SK-N-SH (cell line): ENCODE measurements at regions not wholly inside any gene's neighbourhood (a gene's known extent, or its start where the extent isn't known, plus 50 kb on each side); places are given as distances from the start of the nearest gene placed in this dataset.

Experiments used
- CTCF ChIA-PET: fragments of 300-600, 350-600 bp; formaldehyde crosslinking; extraction: SDS; loops from one replicate; lab custom pipeline; 2021; lab: Yijun Ruan, JAX
- POLR2A ChIA-PET: fragments of 350-600 bp; sonication (Branson Sonifier 250); formaldehyde crosslinking; extraction: SDS; loops from one replicate; lab custom pipeline; 2020; ENCODE audit warnings: antibody characterized with exemption, inconsistent platforms; lab: Yijun Ruan, JAX
- DNase-seq: peaks from one replicate; pipeline ENCODE4 v3.0.0; 2012
- H2AFZ ChIP-seq: fragments of 200-600 bp; sonication (generic); 2 replicates; pipeline ENCODE4 v1.8.1; 2016; ENCODE audit warnings: antibody characterized with exemption, mild to moderate bottlenecking, low read depth
- H3F3A ChIP-seq: fragments of 200-600 bp; sonication (generic); replicated peaks from 2 replicates; pipeline ENCODE3; 2016; ENCODE audit warnings: antibody characterized with exemption, mild to moderate bottlenecking; ENCODE audit not compliant: insufficient read depth
- H3K27ac ChIP-seq, 2 experiments: fragments of 200-500 bp in 1 of 2; fragments of 200-600 bp in 1 of 2; sonication (Bioruptor generic) in 1 of 2; sonication (generic), shearing (Covaris generic) in 1 of 2; 2 replicates each; pipeline versions ENCODE4 v1.5.1 to v1.6.1; 2014 to 2016; ENCODE audit warnings: low read depth in 2 of 2, inconsistent platforms in 1 of 2, low read length in 1 of 2, mild to moderate bottlenecking in 1 of 2, mixed read lengths in 1 of 2
- H3K27me3 ChIP-seq: fragments of 200-600 bp; sonication (generic), shearing (Covaris generic); 2 replicates; pipeline ENCODE4 v1.6.1; 2016; ENCODE audit warnings: mixed run types; ENCODE audit not compliant: insufficient read depth
- H3K36me3 ChIP-seq, 2 experiments: fragments of 200-500 bp in 1 of 2; fragments of 200-600 bp in 1 of 2; sonication (Bioruptor generic) in 1 of 2; sonication (generic) in 1 of 2; replicated peaks in 1 of 2; 2 replicates each; pipeline versions ENCODE3 to v1.5.1; 2014 to 2016; ENCODE audit warnings: low read length in 1 of 2, mild to moderate bottlenecking in 1 of 2; ENCODE audit not compliant: insufficient read depth in 2 of 2, control insufficient read depth in 1 of 2
- H3K4me1 ChIP-seq, 2 experiments: fragments of 200-500 bp in 1 of 2; fragments of 200-600 bp in 1 of 2; sonication (Bioruptor generic) in 1 of 2; sonication (generic), shearing (Covaris generic) in 1 of 2; 2 replicates each; pipeline versions ENCODE4 v1.5.1 to v1.6.1; 2014 to 2016; ENCODE audit warnings: low read depth in 1 of 2, low read length in 1 of 2, mixed run types in 1 of 2; ENCODE audit not compliant: insufficient read depth in 2 of 2, control insufficient read depth in 1 of 2
- H3K4me2 ChIP-seq: fragments of 200-600 bp; sonication (generic), shearing (Covaris generic); 2 replicates; pipeline ENCODE4 v1.6.1; 2017; ENCODE audit warnings: mixed run types
- H3K4me3 ChIP-seq, 2 experiments: fragments of 200-500 bp in 1 of 2; fragments of 200-600 bp in 1 of 2; sonication (Bioruptor generic) in 1 of 2; sonication (generic), shearing (Covaris generic) in 1 of 2; 2 replicates each; pipeline versions ENCODE4 v1.5.1 to v1.8.1; 2014 to 2016; ENCODE audit warnings: low read depth in 2 of 2, inconsistent platforms in 1 of 2, low read length in 1 of 2, mild to moderate bottlenecking in 1 of 2, mixed read lengths in 1 of 2, moderate library complexity in 1 of 2
- H3K79me2 ChIP-seq: fragments of 200-600 bp; sonication (generic); 2 replicates; pipeline ENCODE4 v1.8.1; 2017; ENCODE audit warnings: mild to moderate bottlenecking; ENCODE audit not compliant: insufficient read depth
- H3K9ac ChIP-seq: fragments of 200-600 bp; sonication (generic); 2 replicates; pipeline ENCODE4 v1.6.1; 2017; ENCODE audit warnings: mixed run types
- H3K9me2 ChIP-seq: fragments of 200-600 bp; sonication (generic); 2 replicates; pipeline ENCODE4 v1.6.1; 2017; ENCODE audit warnings: mixed run types
- H3K9me3 ChIP-seq: fragments of 200-600 bp; sonication (generic); 2 replicates; pipeline ENCODE4 v1.6.1; 2017; ENCODE audit warnings: mixed run types, mild to moderate bottlenecking, moderate library complexity
- H4K20me1 ChIP-seq: fragments of 200-600 bp; sonication (generic); 2 replicates; pipeline ENCODE4 v1.6.1; 2017; ENCODE audit warnings: mild to moderate bottlenecking, mixed run types; ENCODE audit not compliant: insufficient read depth
- CHD2 ChIP-seq: fragments of 150-350 bp; IDR thresholded peaks from 2 replicates; pipeline ENCODE4 v1.6.1; 2018; ENCODE audit warnings: low read length; ENCODE audit not compliant: partially characterized antibody
- FOSL2 ChIP-seq: IDR thresholded peaks from 2 replicates; pipeline ENCODE4 v1.4.0; 2012; ENCODE audit warnings: low read depth, mild to moderate bottlenecking, moderate library complexity, borderline replicate concordance
- GABPA ChIP-seq: IDR thresholded peaks from 2 replicates; pipeline ENCODE4 v1.4.0; 2012; ENCODE audit warnings: low read depth, mild to moderate bottlenecking
- IRF3 ChIP-seq: fragments of 150-350 bp; IDR thresholded peaks from 2 replicates; pipeline ENCODE4 v1.6.1; 2016; ENCODE audit warnings: mild to moderate bottlenecking, low read depth, low read length
- MAX ChIP-seq: IDR thresholded peaks from 2 replicates; pipeline ENCODE4 v1.4.0; 2012; ENCODE audit warnings: low read depth
- MEF2A ChIP-seq: IDR thresholded peaks from 2 replicates; pipeline ENCODE4 v1.4.0; 2012; ENCODE audit warnings: low read depth, borderline replicate concordance
- MXI1 ChIP-seq: IDR thresholded peaks from 2 replicates; pipeline ENCODE4 v1.6.1; 2012; ENCODE audit warnings: mild to moderate bottlenecking, low read depth, low read length, improper control_type of control experiment
- NFIC ChIP-seq: IDR thresholded peaks from 2 replicates; pipeline ENCODE4 v1.4.0; 2012; ENCODE audit warnings: borderline replicate concordance
- NRF1 ChIP-seq: IDR thresholded peaks from 2 replicates; pipeline ENCODE4 v1.6.1; 2012; ENCODE audit warnings: low read depth, mild to moderate bottlenecking, low read length
- PBX3 ChIP-seq: IDR thresholded peaks from 2 replicates; pipeline ENCODE4; 2012
- POLR2AphosphoS5 ChIP-seq: IDR thresholded peaks from 2 replicates; pipeline ENCODE4 v1.6.1; 2012; ENCODE audit warnings: low read depth, low read length
- RCOR1 ChIP-seq: fragments of 150-350 bp; IDR thresholded peaks from 2 replicates; pipeline ENCODE4 v1.6.1; 2017; ENCODE audit warnings: antibody characterized with exemption, low read length
- REST ChIP-seq: IDR thresholded peaks from 2 replicates; pipeline ENCODE4 v1.6.1; 2012; ENCODE audit warnings: mild to moderate bottlenecking, low read depth, low read length, moderate library complexity
- RFX5 ChIP-seq: IDR thresholded peaks from 2 replicates; pipeline ENCODE4 v1.6.1; 2012; ENCODE audit warnings: mild to moderate bottlenecking, improper control_type of control experiment, low read length
- RXRA ChIP-seq: IDR thresholded peaks from 2 replicates; pipeline ENCODE4 v1.4.0; 2012; ENCODE audit warnings: low read depth, mild to moderate bottlenecking, borderline replicate concordance
- SIN3A ChIP-seq: IDR thresholded peaks from 2 replicates; pipeline ENCODE4 v1.6.1; 2012; ENCODE audit warnings: low read depth, mild to moderate bottlenecking, low read length, moderate library complexity, borderline replicate concordance
- SMC3 ChIP-seq: IDR thresholded peaks from 2 replicates; pipeline ENCODE4 v1.6.1; 2012; ENCODE audit warnings: low read depth, low read length, improper control_type of control experiment
- TAF1 ChIP-seq: IDR thresholded peaks from 2 replicates; pipeline ENCODE4 v1.6.1; 2012; ENCODE audit warnings: low read depth, mild to moderate bottlenecking, low read length, moderate library complexity, borderline replicate concordance
- TCF12 ChIP-seq: IDR thresholded peaks from 2 replicates; pipeline ENCODE4 v1.4.0; 2012
- TEAD4 ChIP-seq: IDR thresholded peaks from 2 replicates; pipeline ENCODE4 v1.4.0; 2012; ENCODE audit warnings: mild to moderate bottlenecking, borderline replicate concordance; ENCODE audit not compliant: insufficient read depth
- USF1 ChIP-seq: IDR thresholded peaks from 2 replicates; pipeline ENCODE4 v1.4.0; 2012; ENCODE audit warnings: low read depth, borderline replicate concordance
- USF2 ChIP-seq: fragments of 150-350 bp; IDR thresholded peaks from 2 replicates; pipeline ENCODE4 v1.6.1; 2017; ENCODE audit warnings: antibody characterized with exemption, low read length, low read depth, borderline replicate concordance
- YY1 ChIP-seq: IDR thresholded peaks from 2 replicates; pipeline ENCODE4 v1.4.0; 2012; ENCODE audit warnings: low read depth, mild to moderate bottlenecking
- WGBS: methylation state at CpG from one replicate; pipeline ENCODE4 v1.1.6; 2017; ENCODE audit warnings: low lambda C conversion rate; 5-methylcytosine and 5-hydroxymethylcytosine counted together

- TF ChIP-seq PBX3 (no peak), CHD2 (no peak), YY1 (no peak), RCOR1 (no peak), NRF1 (no peak), IRF3 (no peak), SMC3 (no peak), MEF2A (no peak), TCF12 (no peak), TEAD4 (no peak), RXRA (no peak)
These were observed 99.9 kb downstream of the XCL2 start (continued) for GRCh38 chr1:168443899-168444298.

- no peaks in the 10 kb centered on the region for H3K9me2 ChIP-seq
- no peaks in the 10 kb centered on the region for H3F3A ChIP-seq
- H3K4me2 ChIP-seq = no peak overlapping the region
- H2AFZ ChIP-seq = no peak overlapping the region
- no peaks in the 10 kb centered on the region for H3K79me2 ChIP-seq
- CTCF ChIA-PET = interaction anchor here (0.7 to 8.9 kb wide), 6 partner anchors 9 to 905 kb away, joined by 3 to 70 read pairs (median 9); no protein-coding TSS in a partner anchor
- H3K9ac ChIP-seq = no peak overlapping the region
- H3K9me3 ChIP-seq = no peaks in the 10 kb centered on the region
- POLR2A ChIA-PET = no interaction called here
- H3K4me3 ChIP-seq = no peak overlapping the region
- no peaks in the 10 kb centered on the region for H3K36me3 ChIP-seq
- H3K4me1 ChIP-seq = peaks cover 0 to 11% of the 10 kb centered on the region in 2 experiments; a peak in 2 of 4 replicates
- H3K27ac ChIP-seq = no peak overlapping the region
- no peak for DNase-seq
- 86% methylated on average over 3 of the region's 3 CpGs for WGBS
- no peaks in the 10 kb centered on the region for H3K27me3 ChIP-seq
- no peaks in the 10 kb centered on the region for H4K20me1 ChIP-seq
- no peak for TF ChIP-seq IRF3
- TF ChIP-seq TCF12 = no peak
- TF ChIP-seq POLR2AphosphoS5 = no peak
- TF ChIP-seq RFX5 = no peak
- TF ChIP-seq GABPA = no peak
- no peak for TF ChIP-seq USF1
- TF ChIP-seq REST = no peak
- no peak for TF ChIP-seq FOSL2
- TF ChIP-seq SMC3 = no peak
- no peak for TF ChIP-seq SIN3A
- no peak for TF ChIP-seq RXRA
- TF ChIP-seq NFIC = no peak
- no peak for TF ChIP-seq MAX
- no peak for TF ChIP-seq NRF1
- no peak for TF ChIP-seq TAF1
- TF ChIP-seq MXI1 = no peak
- TF ChIP-seq USF2 = no peak
These were observed 100.4 kb downstream of the XCL2 start for GRCh38 chr1:168443356-168443755.
